DND-41 (cell line): ENCODE measurements at regions not wholly inside any gene's neighbourhood (a gene's known extent, or its start where the extent isn't known, plus 50 kb on each side); places are given as distances from the start of the nearest gene placed in this dataset.

Experiments
- ATAC-seq: fragments of 200-7000 bp; cut with Tn5 transposase; 3 replicates; pipeline ENCODE4 v1.9.1; 2021; ENCODE audit warnings: low read depth; ENCODE audit not compliant: insufficient read depth
- DNase-seq: peaks from one replicate; pipeline ENCODE4 v3.0.0-alpha.2; 2020
- H2AFZ ChIP-seq: 2 replicates; pipeline ENCODE4 v1.6.0; 2012; ENCODE audit warnings: low read depth, low read length
- H3K27ac ChIP-seq: 2 replicates; pipeline ENCODE4 v1.5.1; 2012; ENCODE audit warnings: low read length, inconsistent platforms
- H3K27me3 ChIP-seq: fragments of 200-600 bp; sonication (generic); 2 replicates; pipeline ENCODE4 v1.6.0; 2012; ENCODE audit warnings: low read length, mild to moderate bottlenecking, inconsistent platforms; ENCODE audit not compliant: insufficient read depth, poor library complexity
- H3K36me3 ChIP-seq: 2 replicates; pipeline ENCODE4 v1.5.1; 2012; ENCODE audit warnings: low read length, inconsistent platforms; ENCODE audit not compliant: insufficient read depth
- H3K4me1 ChIP-seq: 2 replicates; pipeline ENCODE4 v1.5.1; 2012; ENCODE audit warnings: mild to moderate bottlenecking, low read length; ENCODE audit not compliant: insufficient read depth
- H3K4me2 ChIP-seq: 2 replicates; pipeline ENCODE4 v1.6.0; 2012; ENCODE audit warnings: mild to moderate bottlenecking, moderate library complexity, low read length, inconsistent platforms; ENCODE audit not compliant: insufficient read depth
- H3K4me3 ChIP-seq, 2 experiments: fragments of 200-600 bp in 1 of 2; shearing (Covaris generic) in 1 of 2; 2 replicates each; pipeline ENCODE4 v1.5.1; 2012 to 2016; ENCODE audit warnings: inconsistent platforms in 2 of 2, low read length in 2 of 2, mild to moderate bottlenecking in 2 of 2, low read depth in 1 of 2, moderate library complexity in 1 of 2
- H3K79me2 ChIP-seq: 2 replicates; pipeline ENCODE4 v1.6.0; 2012; ENCODE audit warnings: low read length, inconsistent platforms; ENCODE audit not compliant: insufficient read depth
- H3K9ac ChIP-seq: 2 replicates; pipeline ENCODE4 v1.6.0; 2012; ENCODE audit warnings: low read depth, mild to moderate bottlenecking, inconsistent platforms, low read length, moderate library complexity
- H3K9me3 ChIP-seq: 2 replicates; pipeline ENCODE4 v1.5.1; 2012; ENCODE audit warnings: low read length, moderate library complexity, mild to moderate bottlenecking, inconsistent platforms; ENCODE audit not compliant: insufficient read depth, severe bottlenecking
- H4K20me1 ChIP-seq: 2 replicates; pipeline ENCODE4 v1.6.0; 2012; ENCODE audit warnings: low read length; ENCODE audit not compliant: insufficient read depth
- EZH2 ChIP-seq: IDR thresholded peaks from 3 replicates; pipeline ENCODE4 v1.6.1; 2012; ENCODE audit warnings: borderline replicate concordance, low read depth, mild to moderate bottlenecking, moderate library complexity, low read length, inconsistent platforms; ENCODE audit not compliant: severe bottlenecking
- TF ChIP-seq, protein P1 (sequence below): IDR thresholded peaks from 2 replicates; pipeline ENCODE4 v1.5.1; 2012; ENCODE audit warnings: borderline replicate concordance, low read length, moderate library complexity, mild to moderate bottlenecking; ENCODE audit not compliant: poor library complexity, severe bottlenecking; ENCODE audit errors: extremely low read depth

DNA sequence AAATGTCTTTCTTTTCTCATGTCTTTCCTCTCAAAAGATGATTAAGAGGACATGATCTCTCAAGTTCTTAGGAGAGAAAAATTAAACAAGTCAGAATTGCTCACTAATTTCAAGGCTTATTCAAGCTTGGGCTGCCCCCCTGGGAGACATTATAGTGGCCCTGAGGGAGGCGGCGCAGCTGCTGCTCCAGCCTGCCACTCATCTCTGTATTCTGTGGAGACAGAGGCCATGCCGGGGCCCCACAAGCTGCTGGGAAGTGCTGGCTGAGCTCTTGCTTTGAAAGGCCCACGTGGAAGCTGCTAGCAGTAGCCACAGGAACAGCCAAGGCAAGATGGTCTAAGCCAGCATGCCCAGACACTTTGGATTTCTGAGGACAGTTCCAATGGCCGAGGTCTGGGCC lies 267.4 kb downstream of the LNPK start:
- no peak for DNase-seq
- no peak for ATAC-seq
- TF ChIP-seq, protein P1, sequence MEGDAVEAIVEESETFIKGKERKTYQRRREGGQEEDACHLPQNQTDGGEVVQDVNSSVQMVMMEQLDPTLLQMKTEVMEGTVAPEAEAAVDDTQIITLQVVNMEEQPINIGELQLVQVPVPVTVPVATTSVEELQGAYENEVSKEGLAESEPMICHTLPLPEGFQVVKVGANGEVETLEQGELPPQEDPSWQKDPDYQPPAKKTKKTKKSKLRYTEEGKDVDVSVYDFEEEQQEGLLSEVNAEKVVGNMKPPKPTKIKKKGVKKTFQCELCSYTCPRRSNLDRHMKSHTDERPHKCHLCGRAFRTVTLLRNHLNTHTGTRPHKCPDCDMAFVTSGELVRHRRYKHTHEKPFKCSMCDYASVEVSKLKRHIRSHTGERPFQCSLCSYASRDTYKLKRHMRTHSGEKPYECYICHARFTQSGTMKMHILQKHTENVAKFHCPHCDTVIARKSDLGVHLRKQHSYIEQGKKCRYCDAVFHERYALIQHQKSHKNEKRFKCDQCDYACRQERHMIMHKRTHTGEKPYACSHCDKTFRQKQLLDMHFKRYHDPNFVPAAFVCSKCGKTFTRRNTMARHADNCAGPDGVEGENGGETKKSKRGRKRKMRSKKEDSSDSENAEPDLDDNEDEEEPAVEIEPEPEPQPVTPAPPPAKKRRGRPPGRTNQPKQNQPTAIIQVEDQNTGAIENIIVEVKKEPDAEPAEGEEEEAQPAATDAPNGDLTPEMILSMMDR = no peak
- no peak for TF ChIP-seq EZH2

DNA sequence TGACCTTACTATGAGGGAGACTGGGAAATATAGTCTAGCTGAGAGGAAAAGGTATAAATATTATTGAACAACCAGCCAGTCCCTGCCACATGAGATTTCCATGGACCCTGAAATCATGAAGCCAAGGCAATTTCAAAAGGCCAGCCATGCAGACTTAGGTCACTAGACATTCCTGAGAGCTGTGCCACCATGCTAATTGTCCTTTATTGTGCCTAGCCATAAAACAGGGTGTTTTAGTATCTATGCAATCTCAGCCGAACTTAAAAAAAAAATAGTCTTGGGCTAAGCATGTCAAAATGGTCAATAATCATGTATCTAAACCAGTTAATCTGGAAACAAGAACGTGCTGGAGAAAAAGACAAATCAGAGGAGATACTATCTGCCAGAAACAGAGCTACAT lies 269.5 kb downstream of the LNPK start:
- no peaks in the 10 kb centered on the region for H3K27me3 ChIP-seq
- no peaks in the 10 kb centered on the region for H3K36me3 ChIP-seq
- DNase-seq = no peak
- H3K4me1 ChIP-seq = no peaks in the 10 kb centered on the region
- no peak overlapping the region for H3K27ac ChIP-seq
- no peak overlapping the region for H3K9ac ChIP-seq
- H3K9me3 ChIP-seq = no peaks in the 10 kb centered on the region
- H3K4me3 ChIP-seq = no peak overlapping the region
- no peak overlapping the region for H2AFZ ChIP-seq
- H3K4me2 ChIP-seq = no peak overlapping the region
- no peak for TF ChIP-seq EZH2
- TF ChIP-seq, protein P1 = no peak
- no peaks in the 10 kb centered on the region for H4K20me1 ChIP-seq
- ATAC-seq = no peak
- no peaks in the 10 kb centered on the region for H3K79me2 ChIP-seq

More for the DNA sequence above, 267.4 kb downstream of the LNPK start:
- no peaks in the 10 kb centered on the region for H3K4me1 ChIP-seq
- H3K9ac ChIP-seq = no peak overlapping the region
- H3K79me2 ChIP-seq = no peaks in the 10 kb centered on the region
- no peaks in the 10 kb centered on the region for H4K20me1 ChIP-seq
- H3K4me3 ChIP-seq = no peak overlapping the region
- no peaks in the 10 kb centered on the region for H3K36me3 ChIP-seq
- H3K9me3 ChIP-seq = no peaks in the 10 kb centered on the region
- H3K27me3 ChIP-seq = no peaks in the 10 kb centered on the region
- H3K27ac ChIP-seq = no peak overlapping the region
- no peak overlapping the region for H2AFZ ChIP-seq
- no peak overlapping the region for H3K4me2 ChIP-seq

DNA sequence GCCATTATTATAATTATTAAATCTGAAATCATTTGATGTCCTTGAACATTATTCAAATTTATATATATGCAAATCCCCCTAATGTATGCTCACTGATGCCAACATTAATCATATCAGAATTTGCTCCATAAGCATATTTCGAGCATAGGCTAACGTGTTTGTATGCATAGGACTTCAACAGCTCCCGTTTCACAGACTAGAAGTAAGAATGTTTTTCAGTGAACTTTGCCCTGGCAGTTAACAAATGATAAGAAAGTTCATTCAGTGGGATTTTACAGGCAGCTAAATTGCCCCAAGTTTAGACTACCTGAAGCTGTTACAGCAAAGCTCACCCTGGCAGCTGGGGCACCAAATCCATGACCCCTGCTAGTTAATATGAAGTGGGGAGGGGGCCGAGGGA lies 272.0 kb downstream of the LNPK start:
- no peak for TF ChIP-seq EZH2
- Histone ChIP-seq H3K36me3 (no peaks in the 10 kb centered on the region), H3K27ac (no peak overlapping the region), H2AFZ (no peak overlapping the region), H3K9ac (no peak overlapping the region), H3K27me3 (no peaks in the 10 kb centered on the region), H3K79me2 (no peaks in the 10 kb centered on the region), H3K4me3 (no peak overlapping the region), H3K4me2 (no peak overlapping the region), H4K20me1 (no peaks in the 10 kb centered on the region), H3K4me1 (no peaks in the 10 kb centered on the region), H3K9me3 (no peaks in the 10 kb centered on the region)
- ATAC-seq (no peak), DNase-seq (no peak)

DNA sequence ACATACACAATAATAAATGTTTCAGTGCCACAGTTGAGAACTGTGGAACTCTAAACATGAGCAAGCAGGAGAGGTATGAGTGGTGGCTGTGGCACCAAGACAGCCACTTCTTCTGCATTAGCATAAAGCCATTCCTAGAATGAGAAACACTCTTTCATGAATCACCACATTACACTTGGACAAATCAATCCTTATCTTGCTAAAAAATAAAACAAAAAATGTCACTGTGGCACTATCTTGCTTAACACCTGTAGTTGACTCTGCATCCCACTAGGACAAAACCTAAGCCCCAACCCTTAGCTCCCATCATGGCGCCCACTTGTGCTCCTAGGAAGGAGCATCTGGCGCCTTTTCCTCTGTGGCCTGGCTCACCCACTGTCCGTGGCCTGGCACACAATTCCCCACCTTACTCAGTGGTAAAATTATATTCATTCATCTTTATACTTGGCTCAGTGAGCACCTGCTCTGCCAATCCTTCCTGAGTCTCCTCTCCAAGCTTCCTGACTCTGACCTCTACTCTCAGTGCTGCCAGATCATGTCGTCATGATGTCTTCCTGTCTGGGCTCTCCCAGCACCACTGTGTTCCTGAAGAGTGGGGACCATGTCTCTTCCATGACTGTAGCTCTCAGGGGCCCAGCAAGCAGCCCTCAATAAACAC lies 272.9 kb downstream of the LNPK start:
- H3K27me3 ChIP-seq = no peaks in the 10 kb centered on the region
- no peak overlapping the region for H3K4me3 ChIP-seq
- H4K20me1 ChIP-seq = no peaks in the 10 kb centered on the region
- no peaks in the 10 kb centered on the region for H3K4me1 ChIP-seq
- no peak overlapping the region for H3K9ac ChIP-seq
- no peak overlapping the region for H2AFZ ChIP-seq
- H3K36me3 ChIP-seq = no peaks in the 10 kb centered on the region
- DNase-seq (no peak), ATAC-seq (no peak)
- TF ChIP-seq, protein P1 = no peak
- TF ChIP-seq EZH2 = no peak
- no peaks in the 10 kb centered on the region for H3K79me2 ChIP-seq
- H3K4me2 ChIP-seq = no peak overlapping the region
- no peak overlapping the region for H3K27ac ChIP-seq
- H3K9me3 ChIP-seq = no peaks in the 10 kb centered on the region
